COLO668 (cell line): ENCODE measurements at regions not wholly inside any gene's neighbourhood (a gene's known extent, or its start where the extent isn't known, plus 50 kb on each side); places are given as distances from the start of the nearest gene placed in this dataset.
"Not testable (repeated sequence)": the region's sequence is repeated elsewhere in the genome, so short reads cannot be mapped to it uniquely, and the experiment has no call there.

Experiments
- DNase-seq: peaks from one replicate; lab custom pipeline; 2025; ENCODE audit not compliant: unreplicated experiment; lab: John Stamatoyannopoulos, UW

DNA sequence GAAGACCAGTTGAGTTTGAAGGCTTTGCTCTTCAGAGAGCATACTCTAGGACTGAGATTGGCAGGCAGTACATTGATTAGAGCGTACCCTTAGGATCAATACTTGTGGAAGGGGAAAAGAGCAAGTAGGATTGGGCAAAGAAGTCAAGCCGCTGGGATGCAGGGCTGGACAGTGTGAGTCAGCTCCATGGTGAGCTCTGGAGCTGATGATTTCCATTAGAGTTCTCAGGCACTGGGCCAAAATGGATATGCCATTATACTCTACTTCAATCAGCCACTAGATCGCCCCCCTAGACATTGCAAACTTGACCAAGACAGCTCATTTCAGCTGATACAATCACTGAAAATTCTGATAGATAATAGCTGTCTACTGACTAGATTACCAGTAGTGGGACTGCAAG lies 432.7 kb upstream of the ALCAM start:
- no peak for DNase-seq

DNA sequence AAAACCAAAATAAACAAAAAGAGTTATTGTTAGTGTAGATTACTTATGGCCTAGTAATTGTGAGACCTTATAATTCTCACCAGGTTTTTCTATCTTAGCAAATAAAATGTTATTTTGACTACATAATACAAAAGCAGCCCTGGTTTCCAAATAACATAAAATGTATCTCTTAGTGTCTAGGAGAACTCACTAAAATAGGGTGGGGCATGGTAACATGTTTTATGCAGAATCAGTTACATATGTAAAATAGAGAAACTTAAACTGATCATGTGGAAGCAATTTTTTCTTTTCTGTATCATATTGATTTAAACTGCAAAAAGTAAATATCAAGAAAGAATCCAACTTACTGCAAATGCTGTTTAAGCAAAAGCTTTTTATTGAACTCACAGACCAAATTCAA lies 431.1 kb upstream of the ALCAM start:
- DNase-seq = no peak

DNA sequence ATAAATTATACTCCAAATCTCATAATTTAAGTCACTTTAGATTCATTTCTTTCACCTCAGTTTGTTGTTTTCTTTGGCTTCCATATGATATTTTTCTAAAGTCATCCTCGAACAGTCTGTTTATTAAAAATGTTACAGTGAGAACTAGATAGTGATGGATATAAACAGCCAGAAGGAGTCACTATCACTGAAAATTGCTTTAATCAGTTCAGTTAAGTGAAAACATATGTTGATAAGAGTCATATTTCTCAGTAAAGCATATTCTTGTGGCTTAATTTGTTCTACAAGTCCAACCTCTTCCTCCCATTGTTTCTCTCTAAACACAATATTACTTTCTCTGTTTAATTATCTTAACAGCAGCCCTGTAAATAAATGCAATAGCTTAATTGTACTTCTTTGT lies 427.5 kb upstream of the ALCAM start:
- no peak for DNase-seq

DNA sequence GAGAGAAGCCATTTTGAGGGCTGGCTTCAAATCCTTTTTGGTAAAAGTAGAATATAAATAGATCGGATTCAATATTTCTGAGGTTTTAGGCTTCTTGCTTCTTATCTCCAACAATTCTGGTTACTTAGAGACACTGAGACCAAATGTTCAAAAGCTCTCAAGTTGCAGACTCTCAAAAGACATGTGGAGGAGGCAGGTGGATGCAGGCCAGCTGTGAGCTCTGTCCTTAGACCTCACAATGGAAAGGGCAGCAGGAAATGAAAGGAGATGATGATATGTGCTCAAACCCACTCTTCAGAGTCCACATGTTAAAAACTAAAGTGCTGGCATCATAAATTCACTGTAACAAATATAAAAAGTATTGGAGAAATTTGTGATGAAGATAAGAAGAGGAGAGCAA lies 424.9 kb upstream of the ALCAM start:
- no peak for DNase-seq

DNA sequence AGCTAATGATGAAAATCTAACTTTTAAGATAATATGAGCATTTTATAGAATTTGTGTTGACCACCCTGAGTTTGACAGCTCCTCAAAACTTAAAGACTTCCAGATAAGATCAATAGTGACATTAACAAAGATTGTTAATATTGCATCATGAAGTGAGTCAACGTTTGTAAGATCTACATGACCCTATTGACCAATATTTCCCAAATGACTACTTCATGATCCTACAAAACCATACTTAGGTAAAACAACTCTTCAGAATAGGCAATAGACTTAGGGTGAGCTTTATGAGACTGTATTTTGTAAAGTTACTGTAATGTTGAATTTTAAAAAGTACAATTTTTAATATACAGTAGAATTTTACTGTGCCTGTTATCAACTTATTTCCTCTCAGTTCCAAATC lies 422.7 kb upstream of the ALCAM start:
- DNase-seq = no peak

DNA sequence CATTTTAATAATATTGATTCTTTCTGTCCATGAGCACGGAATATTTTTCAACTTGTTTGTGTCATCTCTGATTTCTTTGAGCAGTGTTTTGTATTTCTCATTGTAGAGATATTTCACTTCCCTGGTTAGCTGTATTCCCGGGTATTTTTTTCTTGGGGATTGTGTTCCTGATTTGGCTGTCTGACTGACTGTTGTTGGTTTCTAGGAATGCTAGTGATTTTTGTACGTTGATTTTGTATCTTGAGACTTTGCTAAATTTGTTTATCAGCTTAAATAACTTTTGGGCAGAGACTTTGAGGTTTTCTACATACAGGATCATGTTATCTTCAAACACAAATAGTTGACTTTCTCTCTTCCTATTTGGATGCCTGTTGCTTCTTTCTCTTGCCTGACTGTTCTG lies 418.8 kb upstream of the ALCAM start:
- DNase-seq = no peak

DNA sequence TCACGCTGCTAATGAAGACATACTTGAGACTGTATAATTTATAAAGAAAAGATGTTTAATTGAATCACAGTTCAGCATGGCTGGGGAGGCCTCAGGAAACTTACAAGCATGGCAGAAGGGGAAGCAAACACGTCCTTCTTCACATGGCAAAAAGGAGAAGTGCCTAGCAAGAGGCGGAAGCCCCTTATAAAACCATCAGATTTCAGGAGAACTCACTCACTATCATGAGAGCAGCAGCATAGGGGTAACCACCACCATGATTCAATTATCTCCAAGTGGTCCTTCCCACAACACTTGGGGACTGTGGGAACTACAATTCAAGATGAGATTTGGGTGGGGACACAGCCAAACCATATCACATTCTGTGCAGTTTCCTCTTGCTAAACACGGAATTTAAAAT lies 416.9 kb upstream of the ALCAM start:
- DNase-seq = not testable (repeated sequence)

DNA sequence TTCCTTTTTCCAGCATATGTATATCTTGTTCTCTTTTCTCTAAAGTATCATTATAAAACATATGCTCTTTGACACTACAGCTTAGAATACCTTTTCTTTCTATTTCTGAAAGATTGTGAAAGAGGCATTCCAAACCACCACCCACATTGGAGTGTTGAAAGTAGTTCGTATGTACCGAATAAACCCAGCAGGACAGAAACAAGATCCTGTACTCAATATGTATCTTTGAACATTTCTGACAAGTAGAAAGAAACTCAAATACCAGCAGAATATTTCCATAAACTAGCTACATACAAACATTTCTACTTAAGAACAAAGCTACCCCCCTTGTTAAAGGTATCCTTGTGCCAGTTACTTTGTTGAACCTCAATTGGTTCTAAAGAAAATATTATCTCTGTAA lies 415.3 kb upstream of the ALCAM start:
- no peak for DNase-seq

DNA sequence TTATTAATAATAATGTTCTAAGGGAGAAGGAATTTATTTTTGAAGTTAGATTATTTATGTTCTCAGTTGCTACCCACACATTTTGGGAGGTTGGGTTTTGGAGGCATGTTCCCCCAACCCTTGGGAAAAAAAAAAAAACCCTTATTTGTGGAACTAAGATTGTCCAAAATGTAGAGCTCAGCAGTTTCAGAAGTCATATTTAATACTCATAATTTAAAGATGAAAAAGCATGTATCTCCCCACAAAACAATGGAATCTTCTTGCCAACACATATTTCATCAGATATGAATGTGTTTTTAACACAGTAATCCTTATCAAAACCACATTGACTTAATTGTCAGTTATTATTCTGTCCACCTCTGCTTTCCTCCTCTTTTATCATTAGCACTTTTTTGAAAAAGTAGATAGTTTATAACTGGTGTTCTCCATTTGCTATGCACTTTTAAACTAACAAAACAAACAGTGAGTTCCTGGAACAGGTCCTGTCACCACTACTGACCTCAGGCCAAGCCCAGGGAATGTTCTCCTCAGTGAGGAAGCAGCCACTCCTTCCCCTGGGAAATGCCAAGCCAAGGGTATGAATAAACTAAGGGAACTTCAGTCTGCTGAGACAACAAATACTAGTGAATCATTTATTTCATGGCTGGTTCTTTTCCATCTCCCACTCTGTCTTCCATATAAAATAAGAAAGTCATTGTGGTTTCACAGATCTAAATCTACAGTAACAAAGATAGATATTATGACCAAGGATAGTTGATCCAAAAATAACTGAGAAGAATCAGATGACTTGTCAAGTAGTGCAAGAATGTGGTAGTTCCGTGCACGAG lies 414.4 kb upstream of the ALCAM start:
- no peak for DNase-seq

DNA sequence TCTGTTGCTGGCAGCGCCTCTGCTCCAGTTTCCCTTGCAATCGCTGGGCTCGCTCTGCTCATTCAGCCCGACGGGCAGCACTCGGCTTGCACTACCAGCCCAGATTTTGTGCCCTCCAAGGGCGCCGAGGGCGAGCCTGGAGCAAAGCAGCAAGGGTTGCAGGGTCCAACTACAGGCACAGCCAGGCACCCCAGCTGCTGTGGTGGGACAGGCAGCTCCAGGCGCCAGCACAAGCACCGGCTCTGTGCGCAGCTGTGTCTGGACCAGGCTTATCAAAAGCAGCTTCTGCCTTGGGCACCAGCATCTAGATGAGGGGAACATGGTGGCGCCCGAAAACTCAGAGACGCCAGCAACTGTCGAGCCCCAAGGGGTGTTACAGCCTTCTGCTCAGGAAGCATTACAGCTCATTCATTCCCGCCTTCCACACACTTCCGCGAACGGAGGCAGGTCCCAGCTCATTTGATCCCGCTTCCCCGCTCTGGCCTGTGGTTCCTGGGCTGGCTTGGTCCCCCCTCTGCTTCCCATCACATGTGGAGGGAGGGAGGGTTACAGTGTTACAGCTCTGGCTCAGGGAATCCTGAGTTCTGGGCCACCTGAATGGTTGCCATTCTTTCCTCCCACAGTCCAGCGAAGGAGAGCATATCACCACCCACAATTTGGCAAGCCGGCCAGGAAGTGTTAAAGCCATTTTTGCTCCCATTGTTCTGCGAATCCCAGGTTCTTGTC lies 409.9 kb upstream of the ALCAM start:
- DNase-seq = no peak

DNA sequence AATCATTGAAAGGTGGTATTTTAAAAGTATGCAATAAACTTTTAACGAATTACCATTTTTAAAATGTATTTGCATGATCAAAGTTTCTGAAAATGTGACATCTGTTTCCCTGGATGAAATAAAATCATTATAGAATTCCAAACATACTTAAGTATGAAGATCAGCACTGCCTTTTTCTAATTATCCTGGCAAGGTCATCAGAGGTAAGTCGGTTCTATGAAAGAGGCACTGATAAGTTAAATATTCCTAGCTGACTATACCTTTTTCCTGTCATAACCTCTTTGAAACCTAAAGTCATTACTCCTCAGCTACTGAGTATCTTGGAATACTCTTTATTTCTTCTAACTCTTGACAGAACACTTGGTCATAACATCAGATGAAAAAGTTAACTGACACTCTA lies 406.1 kb upstream of the ALCAM start:
- DNase-seq = no peak

DNA sequence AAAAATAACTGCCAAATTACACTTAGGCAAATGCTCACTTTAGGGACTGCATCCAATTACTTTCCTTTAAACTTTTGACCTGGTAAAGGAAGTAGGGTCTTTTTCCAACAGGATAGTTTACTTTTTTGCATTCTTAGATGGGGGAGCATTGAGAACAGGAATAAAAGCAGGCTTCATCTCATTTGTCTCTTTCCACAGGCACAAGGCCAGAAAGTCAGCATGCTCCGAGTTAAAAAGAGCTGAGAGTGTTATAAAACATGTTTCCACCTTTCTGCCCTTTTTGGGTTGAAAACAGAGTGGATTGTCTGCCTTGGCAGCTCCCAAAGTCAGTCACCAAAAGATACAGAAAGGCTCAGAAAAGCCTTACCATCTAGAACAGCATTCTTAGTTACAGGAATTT lies 404.9 kb upstream of the ALCAM start:
- no peak for DNase-seq

DNA sequence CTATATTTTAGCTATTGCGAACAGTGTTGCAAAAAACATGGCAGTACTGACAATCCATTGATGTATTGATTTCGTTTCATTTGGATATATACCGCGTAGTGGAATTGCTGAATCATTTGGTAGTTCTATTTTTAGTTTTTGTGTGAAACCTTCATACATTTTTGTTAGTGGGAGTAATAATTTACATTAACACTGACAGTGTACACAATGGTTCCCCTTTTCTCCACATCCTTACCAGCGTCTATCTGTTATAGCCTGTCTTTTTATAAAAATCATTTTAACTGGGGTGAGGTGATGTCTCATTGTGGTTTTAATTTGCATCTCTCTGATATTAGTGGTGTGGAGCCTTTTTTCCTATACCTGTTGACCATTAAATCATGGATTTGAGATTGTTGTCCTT lies 392.4 kb upstream of the ALCAM start:
- no peak for DNase-seq

DNA sequence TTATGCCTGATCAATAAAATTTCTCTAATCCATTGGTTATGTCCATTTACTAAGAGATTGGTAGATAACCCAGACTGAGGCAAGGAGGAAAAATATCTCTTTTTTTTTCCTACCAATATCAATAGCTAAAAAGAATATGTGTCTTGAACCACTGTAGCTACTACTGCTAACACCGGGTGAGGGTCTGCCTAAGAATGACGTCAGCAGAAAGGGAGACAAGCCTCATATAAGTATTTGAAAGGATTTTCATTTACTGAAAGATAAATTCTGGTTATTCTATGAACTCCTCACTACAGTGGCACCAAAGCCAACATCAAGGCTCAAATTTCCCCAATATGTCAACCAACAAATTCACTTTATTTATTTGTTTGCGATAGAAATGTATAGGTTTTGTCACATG lies 389.0 kb upstream of the ALCAM start:
- no peak for DNase-seq

DNA sequence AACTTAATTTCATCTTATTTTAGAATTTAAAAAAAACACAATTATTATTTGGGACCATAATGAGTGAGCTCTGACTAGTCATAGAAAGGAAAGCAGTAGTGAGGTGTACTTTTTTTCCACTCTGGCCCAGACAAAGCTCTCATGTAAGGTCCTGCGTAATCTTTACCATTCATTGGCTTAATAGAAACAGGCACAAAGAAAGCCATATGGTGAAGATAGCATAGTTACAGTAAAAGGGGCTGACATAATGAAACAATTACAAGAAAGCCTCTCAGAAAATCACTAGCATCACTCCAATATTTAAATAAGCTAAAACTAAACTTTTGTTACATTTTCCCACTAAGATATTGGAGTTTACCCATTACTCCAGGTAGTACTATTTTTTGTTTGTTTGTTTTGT lies 384.6 kb upstream of the ALCAM start:
- no peak for DNase-seq

DNA sequence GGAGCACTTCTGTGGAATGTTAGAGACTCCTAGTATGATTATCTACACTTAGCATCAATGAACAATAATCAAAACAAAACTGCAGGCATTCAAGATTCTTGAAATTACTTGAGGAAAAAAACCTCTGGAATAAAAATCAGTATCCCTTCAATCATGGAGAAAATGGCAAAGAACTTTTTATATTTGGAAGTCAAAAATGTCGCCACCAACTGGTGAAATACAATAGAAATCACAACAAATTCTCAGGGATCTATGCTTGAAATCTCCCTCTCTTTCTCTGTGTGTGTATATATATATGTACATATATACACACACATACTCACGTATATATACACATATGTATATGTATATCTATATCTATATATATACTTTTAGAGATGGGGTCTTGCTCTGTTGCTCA lies 378.9 kb upstream of the ALCAM start:
- DNase-seq = no peak

DNA sequence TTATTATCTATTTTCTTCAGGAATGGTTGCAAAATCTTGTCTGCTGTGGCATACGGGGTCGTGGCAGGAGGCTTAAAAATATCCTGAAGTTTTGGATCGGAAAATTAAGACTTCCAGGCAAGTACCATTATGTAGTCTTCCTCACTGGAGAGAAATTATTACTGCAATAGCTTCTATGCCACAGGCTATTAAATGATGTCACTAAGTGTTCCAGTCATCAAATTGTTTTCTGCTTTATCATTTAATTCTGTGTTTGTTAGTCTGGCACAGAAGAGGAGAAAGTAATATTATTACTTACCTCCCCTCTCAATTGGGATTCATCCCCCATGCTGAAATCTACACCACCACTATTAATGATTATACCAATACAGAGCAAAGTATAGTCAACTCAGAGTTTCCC lies 378.2 kb upstream of the ALCAM start:
- no peak for DNase-seq

DNA sequence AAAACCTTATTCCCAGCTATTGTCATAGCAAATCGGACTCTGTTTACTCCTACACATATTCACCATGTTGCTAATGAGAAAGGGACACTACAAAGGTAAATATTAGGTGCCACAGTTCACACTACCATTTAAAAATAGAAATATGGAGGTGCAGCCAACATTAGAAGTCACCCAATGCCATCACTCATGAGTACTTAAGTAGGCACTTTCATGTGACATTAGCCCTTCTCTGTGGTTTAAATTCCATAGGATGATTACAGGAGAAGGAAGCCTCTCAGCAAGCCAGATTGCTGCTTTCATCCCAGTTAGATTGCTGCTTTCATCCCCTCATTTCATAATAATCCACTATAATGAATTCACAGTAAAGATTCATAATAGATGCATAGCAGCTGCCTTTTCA lies 376.8 kb upstream of the ALCAM start:
- DNase-seq = no peak

DNA sequence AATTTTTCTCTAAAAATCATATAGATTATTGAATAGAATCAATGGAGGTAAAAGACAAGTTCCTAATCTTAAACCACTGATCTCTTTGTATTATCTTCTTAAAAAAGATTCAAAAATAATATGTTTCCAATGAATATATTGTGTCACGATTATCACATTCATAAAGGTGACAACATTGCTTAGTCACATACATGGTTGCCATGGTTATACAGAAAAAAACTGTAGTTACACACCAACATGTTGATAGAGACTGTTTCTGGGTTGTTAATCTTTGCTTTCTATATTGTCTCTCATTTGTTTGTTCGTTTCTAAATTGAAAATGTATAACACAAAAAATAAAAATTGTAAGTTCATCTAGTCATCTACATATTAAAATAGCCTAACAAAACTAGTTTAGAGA lies 376.0 kb upstream of the ALCAM start:
- DNase-seq = no peak

DNA sequence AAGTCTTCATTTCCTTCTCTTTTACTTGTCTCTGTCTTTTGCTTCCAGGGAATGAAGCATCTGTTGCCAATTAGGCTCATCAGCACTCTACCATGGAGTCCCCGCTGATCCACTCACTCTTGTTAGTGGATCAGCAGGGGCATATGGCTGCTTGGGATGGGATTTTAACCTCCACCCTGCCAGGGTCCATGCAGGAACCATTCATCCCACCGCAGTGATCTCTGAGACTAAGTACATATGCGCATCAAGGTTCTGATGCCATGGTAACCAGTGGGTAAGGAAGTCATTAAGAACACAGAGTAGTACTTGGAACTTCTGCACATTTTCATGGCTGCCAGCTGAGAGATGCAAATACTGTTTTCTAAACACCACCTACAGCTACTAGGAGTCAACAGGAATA lies 374.0 kb upstream of the ALCAM start:
- no peak for DNase-seq

DNA sequence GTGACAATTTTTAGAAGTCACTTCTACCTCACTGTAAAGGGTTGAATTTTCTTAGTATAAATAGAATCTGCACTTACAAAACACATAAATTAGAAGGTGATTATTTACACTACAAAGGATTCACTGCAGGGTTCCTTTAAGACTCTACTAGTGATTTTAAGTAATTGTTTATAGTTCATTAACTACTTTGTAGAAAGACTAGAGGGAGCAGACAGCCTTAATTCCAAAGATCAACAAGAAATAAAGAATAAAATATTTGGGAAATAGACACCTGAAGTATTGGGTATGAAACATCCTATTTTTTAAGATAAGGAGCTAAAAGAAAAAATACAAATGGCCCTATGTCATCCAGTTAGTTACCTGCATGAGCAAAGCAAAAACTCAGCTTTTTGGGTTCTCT lies 360.5 kb upstream of the ALCAM start:
- no peak for DNase-seq

DNA sequence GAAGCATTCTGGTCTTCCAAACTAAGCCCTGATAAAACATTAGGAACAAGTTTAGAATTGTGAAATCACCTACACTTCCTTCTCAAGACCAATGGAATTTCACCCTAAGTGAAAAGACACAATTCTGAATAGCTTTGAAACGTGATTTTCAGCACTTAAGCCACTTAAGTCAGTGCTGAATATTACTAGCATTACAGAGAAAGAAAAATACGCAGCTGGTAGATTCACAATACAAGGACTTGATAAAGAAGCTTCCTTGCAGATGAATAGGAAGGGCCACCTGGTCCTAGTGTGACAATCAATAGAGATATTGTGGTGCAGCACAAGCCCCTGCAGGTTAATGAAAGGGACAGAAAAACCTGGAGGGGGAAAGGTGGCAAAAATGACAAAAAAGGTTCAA lies 353.1 kb upstream of the ALCAM start:
- DNase-seq = no peak

DNA sequence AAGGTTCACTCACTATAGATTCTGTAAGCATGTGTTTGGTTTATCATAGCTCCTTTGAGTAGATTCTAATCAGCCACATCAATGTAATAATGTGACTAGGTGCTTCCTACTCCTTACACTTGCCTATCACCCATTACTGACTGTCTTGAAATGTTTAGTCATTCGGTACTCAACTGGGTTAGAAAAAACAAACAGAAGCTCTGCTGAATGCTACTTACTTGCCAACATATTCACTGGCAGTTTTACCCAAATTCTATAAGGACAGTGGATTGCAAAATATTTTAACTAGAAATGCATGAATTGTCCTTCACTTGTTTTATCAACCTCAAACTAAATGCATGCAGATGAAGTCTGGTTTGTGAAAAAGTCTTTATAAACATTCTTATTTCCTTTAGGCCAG lies 352.1 kb upstream of the ALCAM start:
- DNase-seq = no peak
